AG04450 (cell line): ENCODE measurements at regions not wholly inside any gene's neighbourhood (a gene's known extent, or its start where the extent isn't known, plus 50 kb on each side); places are given as distances from the start of the nearest gene placed in this dataset.

Experiments used
- CTCF ChIA-PET: fragments of 300-600, 350-600 bp; formaldehyde crosslinking; extraction: SDS; loops from one replicate; lab custom pipeline; 2022; ENCODE audit warnings: antibody characterized with exemption, inconsistent platforms; lab: Charles Lee
- POLR2A ChIA-PET: fragments of 350-600 bp; formaldehyde crosslinking; extraction: SDS; loops from one replicate; lab custom pipeline; 2021; ENCODE audit warnings: antibody characterized with exemption, inconsistent platforms; lab: Yijun Ruan, JAX
- DNase-seq: peaks from one replicate; pipeline ENCODE4 v3.0.0-alpha.2; 2011; ENCODE audit warnings: low read depth, low spot score
- H3K27ac ChIP-seq: one replicate; pipeline ENCODE4 v1.5.1; 2012; ENCODE audit warnings: low read depth, low read length, control low read depth
- H3K27me3 ChIP-seq: one replicate; pipeline ENCODE4 v1.6.0; 2012; ENCODE audit warnings: low read length; ENCODE audit not compliant: control insufficient read depth, insufficient read depth
- H3K4me3 ChIP-seq: 2 replicates; pipeline ENCODE4 v1.5.1; 2011; ENCODE audit warnings: mild to moderate bottlenecking, low read depth, low read length, control low read depth
- H3K9me3 ChIP-seq: 2 replicates; pipeline ENCODE4 v1.5.1; 2012; ENCODE audit warnings: low read length; ENCODE audit not compliant: control insufficient read depth, insufficient read depth
- TF ChIP-seq, protein P1 (sequence below): IDR thresholded peaks from 2 replicates; pipeline ENCODE4 v1.5.1; 2011; ENCODE audit warnings: low read depth, low read length, control low read depth, inconsistent platforms

DNA sequence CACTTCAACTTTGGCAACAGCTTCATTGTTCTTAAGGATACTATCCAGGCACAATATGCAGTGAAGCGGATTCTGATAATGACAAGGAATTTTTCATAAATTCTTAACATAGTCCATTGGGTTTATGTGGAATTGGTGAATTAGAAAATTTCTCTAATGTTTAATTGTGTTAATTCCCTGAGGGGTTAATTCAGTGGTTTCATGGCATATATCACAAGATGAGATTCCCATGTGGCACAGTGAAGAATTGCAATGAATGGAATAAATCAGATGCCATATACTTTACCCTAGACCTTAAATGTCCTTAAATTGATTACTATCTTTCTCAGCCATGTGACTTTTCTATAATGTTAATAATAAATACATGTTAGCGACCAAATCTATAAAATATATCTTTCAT, 1244.1 kb downstream of the ROBO2 start:
- no peaks in the 10 kb centered on the region for H3K9me3 ChIP-seq
- H3K4me3 ChIP-seq: no peak overlapping the region
- DNase-seq: no peak
- CTCF ChIA-PET: interaction anchor here (0.8 kb wide), 1 partner anchor 8 kb away, joined by 3 read pairs; no protein-coding TSS in a partner anchor
- POLR2A ChIA-PET: no interaction called here
- H3K27me3 ChIP-seq: no peaks in the 10 kb centered on the region
- no peak overlapping the region for H3K27ac ChIP-seq
- TF ChIP-seq, protein P1, sequence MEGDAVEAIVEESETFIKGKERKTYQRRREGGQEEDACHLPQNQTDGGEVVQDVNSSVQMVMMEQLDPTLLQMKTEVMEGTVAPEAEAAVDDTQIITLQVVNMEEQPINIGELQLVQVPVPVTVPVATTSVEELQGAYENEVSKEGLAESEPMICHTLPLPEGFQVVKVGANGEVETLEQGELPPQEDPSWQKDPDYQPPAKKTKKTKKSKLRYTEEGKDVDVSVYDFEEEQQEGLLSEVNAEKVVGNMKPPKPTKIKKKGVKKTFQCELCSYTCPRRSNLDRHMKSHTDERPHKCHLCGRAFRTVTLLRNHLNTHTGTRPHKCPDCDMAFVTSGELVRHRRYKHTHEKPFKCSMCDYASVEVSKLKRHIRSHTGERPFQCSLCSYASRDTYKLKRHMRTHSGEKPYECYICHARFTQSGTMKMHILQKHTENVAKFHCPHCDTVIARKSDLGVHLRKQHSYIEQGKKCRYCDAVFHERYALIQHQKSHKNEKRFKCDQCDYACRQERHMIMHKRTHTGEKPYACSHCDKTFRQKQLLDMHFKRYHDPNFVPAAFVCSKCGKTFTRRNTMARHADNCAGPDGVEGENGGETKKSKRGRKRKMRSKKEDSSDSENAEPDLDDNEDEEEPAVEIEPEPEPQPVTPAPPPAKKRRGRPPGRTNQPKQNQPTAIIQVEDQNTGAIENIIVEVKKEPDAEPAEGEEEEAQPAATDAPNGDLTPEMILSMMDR: no peak

DNA sequence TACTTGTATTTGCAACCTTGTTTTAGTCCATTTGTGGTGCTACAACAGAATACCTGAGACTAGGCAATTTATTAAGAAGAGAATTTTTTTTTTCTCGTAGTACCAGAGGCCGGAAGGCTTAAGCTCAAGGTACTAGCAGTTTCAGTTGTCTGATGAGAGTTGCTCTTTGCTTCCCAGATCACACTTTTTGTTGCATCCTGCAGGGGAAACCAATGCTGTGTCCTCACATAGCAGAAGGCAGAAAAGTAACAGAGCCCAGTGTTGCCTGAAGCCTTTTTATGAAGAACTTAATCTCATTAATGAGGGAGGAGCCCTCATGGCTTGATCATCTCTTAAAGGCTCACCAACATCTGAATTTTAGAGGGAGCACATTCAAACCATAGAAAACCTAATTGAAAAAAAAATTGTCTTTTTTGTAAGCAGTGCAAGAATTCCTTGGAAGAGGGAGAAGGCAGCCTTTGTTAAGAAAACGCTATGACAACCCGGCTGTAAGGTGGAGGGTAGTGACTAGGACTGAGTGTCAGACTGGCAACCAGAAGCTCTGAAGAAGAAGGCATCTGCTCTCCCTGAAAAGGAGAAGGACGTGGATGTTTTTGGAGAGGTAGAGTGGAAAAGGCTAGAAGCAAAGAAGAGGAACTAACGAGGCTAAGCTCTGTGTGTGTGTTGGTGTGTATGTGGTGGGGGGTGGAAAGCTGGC, 1245.3 kb downstream of the ROBO2 start:
- H3K4me3 ChIP-seq: no peak overlapping the region
- CTCF ChIA-PET: no interaction called here

DNA sequence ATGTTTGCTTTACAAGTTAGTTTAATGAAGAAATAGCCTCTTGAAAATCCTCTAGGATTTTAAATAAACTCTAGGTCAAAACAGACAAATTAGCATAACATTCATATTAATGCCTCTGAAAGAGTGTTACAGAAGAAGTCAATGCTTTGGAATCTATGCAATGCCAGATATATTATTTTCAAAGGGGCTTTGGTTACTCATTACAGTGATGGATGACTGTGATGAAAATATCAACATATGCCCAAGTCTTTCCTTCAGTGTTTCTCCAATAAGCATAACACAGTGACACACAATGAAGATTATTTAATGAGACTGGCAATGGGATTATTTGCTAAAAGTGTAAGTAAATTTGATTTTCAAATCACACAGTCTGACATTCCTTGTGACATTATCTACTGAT, 1247.2 kb downstream of the ROBO2 start:
- TF ChIP-seq, protein P1: no peak
- CTCF ChIA-PET: no interaction called here
- no peak overlapping the region for H3K27ac ChIP-seq
- no peak overlapping the region for H3K4me3 ChIP-seq
- no peak for DNase-seq
- no peaks in the 10 kb centered on the region for H3K9me3 ChIP-seq
- no peaks in the 10 kb centered on the region for H3K27me3 ChIP-seq
- POLR2A ChIA-PET: no interaction called here

More for the DNA sequence above, 1245.3 kb downstream of the ROBO2 start:
- DNase-seq: no peak
- Histone ChIP-seq H3K27ac (no peak overlapping the region), H3K9me3 (no peaks in the 10 kb centered on the region), H3K27me3 (no peaks in the 10 kb centered on the region)
- POLR2A ChIA-PET: no interaction called here
- TF ChIP-seq, protein P1: no peak

DNA sequence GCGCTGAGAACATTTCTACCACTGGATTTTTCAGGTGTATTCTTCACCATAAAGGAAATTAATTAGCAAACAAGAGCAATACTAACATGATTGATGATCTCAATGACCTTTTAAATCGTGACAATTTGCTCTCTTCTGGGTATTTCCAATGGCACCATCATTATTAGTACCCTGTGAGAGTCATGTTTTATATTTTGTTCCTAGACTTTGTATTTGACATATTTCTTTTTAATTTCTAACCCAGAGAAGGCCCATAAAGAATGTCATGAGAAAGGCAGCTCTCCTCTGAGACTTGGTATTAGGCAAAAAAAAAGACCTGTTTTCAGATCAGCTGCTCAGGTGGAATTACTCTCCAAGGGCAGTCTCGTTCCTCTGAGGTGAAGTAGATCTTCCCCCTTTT, 1253.4 kb downstream of the ROBO2 start:
- no peak overlapping the region for H3K4me3 ChIP-seq
- H3K9me3 ChIP-seq: no peaks in the 10 kb centered on the region
- H3K27ac ChIP-seq: no peak overlapping the region
- DNase-seq: no peak
- ChIA-PET POLR2A (no interaction called here), CTCF (no interaction called here)
- TF ChIP-seq, protein P1: no peak
- no peaks in the 10 kb centered on the region for H3K27me3 ChIP-seq

DNA sequence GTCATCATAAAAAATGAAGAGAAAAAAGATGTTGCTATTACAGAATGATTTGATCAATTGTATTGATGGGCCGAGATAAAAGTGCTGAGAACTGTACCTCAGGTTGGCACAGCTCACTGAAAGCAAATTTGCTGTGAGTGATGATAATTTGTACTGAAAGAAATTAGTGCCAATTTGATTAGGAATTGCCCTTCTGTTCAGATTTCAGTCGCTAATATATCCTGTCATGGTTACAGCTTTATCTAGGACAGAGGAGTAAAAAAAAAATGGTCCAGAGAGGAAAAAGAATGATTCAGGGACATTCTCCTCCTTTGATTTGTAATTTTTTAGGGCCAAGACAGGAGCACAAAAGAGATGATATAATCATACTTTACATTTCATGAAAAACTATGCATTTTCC, 1264.2 kb downstream of the ROBO2 start:
- Histone ChIP-seq H3K4me3 (no peak overlapping the region), H3K27ac (no peak overlapping the region), H3K9me3 (no peaks in the 10 kb centered on the region), H3K27me3 (no peaks in the 10 kb centered on the region)
- ChIA-PET CTCF (no interaction called here), POLR2A (no interaction called here)
- TF ChIP-seq, protein P1: no peak
- DNase-seq: no peak
